NT2/D1 (cell line): ENCODE measurements at regions not wholly inside any gene's neighbourhood (a gene's known extent, or its start where the extent isn't known, plus 50 kb on each side); places are given as distances from the start of the nearest gene placed in this dataset.

Source experiments
- DNase-seq: peaks from one replicate; pipeline ENCODE4 v3.0.0-alpha.2; 2011; ENCODE audit warnings: low read depth, low spot score
- H3K27me3 ChIP-seq: 2 replicates; pipeline ENCODE4 v1.6.0; 2011; ENCODE audit warnings: mild to moderate bottlenecking; ENCODE audit not compliant: insufficient read length, insufficient read depth
- H3K36me3 ChIP-seq: 2 replicates; pipeline ENCODE4 v1.6.1; 2011; ENCODE audit warnings: mild to moderate bottlenecking, low read length, mixed read lengths; ENCODE audit not compliant: insufficient read depth, insufficient read length
- H3K4me1 ChIP-seq: 2 replicates; pipeline ENCODE4 v1.5.1; 2011; ENCODE audit not compliant: insufficient read depth, insufficient read length
- H3K4me3 ChIP-seq: 2 replicates; pipeline ENCODE4 v1.5.1; 2011; ENCODE audit warnings: low read depth; ENCODE audit not compliant: insufficient read length
- H3K9ac ChIP-seq: 2 replicates; pipeline ENCODE4 v1.6.0; 2011; ENCODE audit warnings: low read depth; ENCODE audit not compliant: insufficient read length
- H3K9me3 ChIP-seq: 2 replicates; pipeline ENCODE4 v1.5.1; 2011; ENCODE audit warnings: mild to moderate bottlenecking, low read length; ENCODE audit not compliant: insufficient read depth
- SUZ12 ChIP-seq: IDR thresholded peaks from 2 replicates; pipeline ENCODE4 v1.6.1; 2011; ENCODE audit not compliant: insufficient read length, insufficient read depth; ENCODE audit errors: extremely low read depth
- YY1 ChIP-seq: IDR thresholded peaks from 2 replicates; pipeline ENCODE4 v1.6.1; 2011; ENCODE audit not compliant: insufficient read length, insufficient read depth
- ZNF274 ChIP-seq: IDR thresholded peaks from 2 replicates; pipeline ENCODE4 v1.6.1; 2011; ENCODE audit warnings: mild to moderate bottlenecking, low read depth, low read length

DNA sequence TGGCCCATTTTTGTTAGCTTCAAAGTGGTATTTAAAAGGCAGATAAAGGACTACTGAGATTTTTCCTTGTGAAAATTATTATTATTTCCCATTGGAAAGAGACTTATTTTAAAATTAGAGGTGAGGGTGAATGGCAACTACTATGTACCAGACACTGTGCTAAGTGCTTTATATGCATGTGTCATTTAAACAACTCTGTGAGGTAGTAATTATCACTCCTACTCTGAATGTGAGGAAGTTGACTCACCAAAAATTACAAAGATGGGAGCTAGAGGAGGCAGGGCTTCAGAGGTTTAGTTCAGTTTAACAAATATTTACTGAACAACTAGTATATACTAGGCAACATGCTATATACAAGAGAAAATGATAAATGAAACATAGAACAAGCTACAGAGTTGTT, 78.2 kb downstream of the MSL3 start:
- H3K9me3 ChIP-seq = no peaks in the 10 kb centered on the region
- no peak overlapping the region for H3K4me3 ChIP-seq
- no peaks in the 10 kb centered on the region for H3K36me3 ChIP-seq
- H3K27me3 ChIP-seq = no peaks in the 10 kb centered on the region
- H3K9ac ChIP-seq = no peak overlapping the region
- H3K4me1 ChIP-seq = no peaks in the 10 kb centered on the region
- no peak for DNase-seq
- no peak for TF ChIP-seq YY1
- TF ChIP-seq SUZ12 = no peak
- TF ChIP-seq ZNF274 = no peak

DNA sequence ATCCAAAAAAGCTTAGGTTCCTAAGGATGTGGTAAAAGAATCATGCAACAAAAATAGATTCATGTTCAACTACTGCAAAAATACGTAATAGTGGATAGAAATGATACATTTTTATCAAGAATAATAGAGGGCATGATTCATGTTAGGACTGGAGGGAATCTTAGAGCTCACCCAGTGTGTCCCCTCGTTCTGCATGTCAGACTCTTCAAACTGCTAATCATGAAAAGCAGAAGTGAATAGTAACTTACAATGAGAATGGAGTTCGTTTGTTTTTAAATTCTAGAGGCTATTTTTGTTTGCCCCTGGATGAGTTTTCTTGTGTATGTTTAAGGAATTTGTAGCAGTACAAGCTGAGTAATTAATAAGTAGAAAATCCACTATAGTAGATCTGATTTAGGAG, 79.4 kb downstream of the MSL3 start:
- H3K9ac ChIP-seq = no peak overlapping the region
- no peaks in the 10 kb centered on the region for H3K36me3 ChIP-seq
- no peaks in the 10 kb centered on the region for H3K27me3 ChIP-seq
- H3K4me1 ChIP-seq = no peaks in the 10 kb centered on the region
- no peak for DNase-seq
- H3K4me3 ChIP-seq = no peak overlapping the region
- no peaks in the 10 kb centered on the region for H3K9me3 ChIP-seq
- TF ChIP-seq YY1 = no peak
- no peak for TF ChIP-seq SUZ12
- no peak for TF ChIP-seq ZNF274

DNA sequence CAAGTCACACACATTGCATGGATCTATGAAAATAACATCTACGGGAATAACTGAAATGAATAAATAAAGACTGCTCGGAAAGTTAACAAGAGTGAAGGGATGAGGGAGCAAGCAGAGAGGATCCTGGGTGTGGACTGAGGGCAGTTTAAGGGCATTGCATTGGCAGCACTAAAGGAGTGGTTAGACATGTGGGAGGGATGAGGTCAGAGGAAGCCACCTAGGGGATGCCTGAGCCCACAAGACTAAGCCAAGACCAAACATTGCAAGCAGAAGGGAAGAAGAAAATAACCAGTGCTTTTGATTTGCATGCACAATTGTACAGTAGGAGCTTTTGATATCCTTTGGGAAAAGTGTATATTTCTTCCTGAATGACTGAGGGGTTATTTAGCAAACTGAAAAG, 106.1 kb downstream of the MSL3 start:
- no peaks in the 10 kb centered on the region for H3K36me3 ChIP-seq
- no peak for DNase-seq
- no peaks in the 10 kb centered on the region for H3K4me1 ChIP-seq
- TF ChIP-seq ZNF274 = no peak
- no peak for TF ChIP-seq SUZ12
- H3K9me3 ChIP-seq = no peaks in the 10 kb centered on the region
- H3K27me3 ChIP-seq = no peaks in the 10 kb centered on the region
- no peak overlapping the region for H3K4me3 ChIP-seq
- H3K9ac ChIP-seq = no peak overlapping the region

DNA sequence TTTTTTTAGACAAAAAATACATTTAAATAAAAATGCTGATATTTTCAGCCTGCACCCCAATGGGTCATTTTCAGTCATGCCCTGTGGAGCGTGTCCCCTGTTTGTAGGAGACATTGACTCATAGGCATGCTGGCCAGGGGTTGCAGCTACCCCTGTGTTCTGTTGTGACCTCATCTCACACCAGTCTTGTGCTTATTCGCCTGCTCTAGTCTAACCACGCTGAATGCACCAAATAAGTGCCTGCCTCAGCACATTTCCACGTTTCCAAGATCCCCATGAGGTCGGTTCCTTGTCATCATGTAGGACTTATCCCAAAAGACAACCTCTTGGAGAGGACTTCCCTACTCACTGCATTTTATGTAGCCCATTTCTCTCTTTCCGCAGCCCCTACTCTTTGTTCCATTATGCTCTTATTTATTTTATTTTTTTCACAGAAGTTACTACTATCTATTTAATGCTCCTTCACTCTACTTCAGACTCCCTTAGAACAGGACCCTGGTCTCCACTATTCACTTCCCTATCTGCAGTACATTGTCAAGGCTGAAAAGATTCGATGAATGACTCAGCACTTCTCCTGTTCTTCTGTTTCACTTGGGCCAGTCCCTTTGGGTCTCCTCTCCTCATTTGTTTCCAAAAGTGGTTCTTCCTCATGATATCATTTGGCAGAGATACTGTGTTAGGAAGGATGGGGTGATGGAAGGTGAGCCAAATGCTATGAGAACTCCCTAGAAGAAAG, 109.7 kb downstream of the MSL3 start:
- DNase-seq = no peak
- H3K9ac ChIP-seq = no peak overlapping the region
- H3K27me3 ChIP-seq = no peaks in the 10 kb centered on the region
- H3K9me3 ChIP-seq = no peaks in the 10 kb centered on the region
- H3K4me1 ChIP-seq = no peaks in the 10 kb centered on the region
- no peak for TF ChIP-seq YY1
- no peak for TF ChIP-seq ZNF274
- no peak for TF ChIP-seq SUZ12
- no peak overlapping the region for H3K4me3 ChIP-seq
- no peaks in the 10 kb centered on the region for H3K36me3 ChIP-seq

DNA sequence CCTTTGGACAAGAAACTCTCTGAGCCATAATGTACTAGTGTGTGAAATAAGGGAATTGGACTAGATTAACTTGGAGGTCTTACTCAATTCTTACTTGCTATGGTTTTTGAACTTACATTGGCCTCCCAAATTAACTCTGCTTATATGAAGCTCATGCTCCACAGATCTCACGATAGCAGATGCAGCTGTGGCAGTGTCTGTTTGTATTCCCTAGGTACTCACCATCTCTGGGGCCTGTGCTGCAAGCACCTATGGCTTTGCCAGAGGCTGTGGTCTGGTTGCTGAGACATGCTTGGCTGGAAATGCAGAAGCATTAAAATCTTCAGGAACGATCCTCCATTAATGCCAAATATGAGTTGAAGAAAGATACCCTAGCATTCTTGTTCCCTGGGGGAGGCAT, 112.8 kb downstream of the MSL3 start:
- TF ChIP-seq ZNF274 (no peak), YY1 (no peak), SUZ12 (no peak)

DNA sequence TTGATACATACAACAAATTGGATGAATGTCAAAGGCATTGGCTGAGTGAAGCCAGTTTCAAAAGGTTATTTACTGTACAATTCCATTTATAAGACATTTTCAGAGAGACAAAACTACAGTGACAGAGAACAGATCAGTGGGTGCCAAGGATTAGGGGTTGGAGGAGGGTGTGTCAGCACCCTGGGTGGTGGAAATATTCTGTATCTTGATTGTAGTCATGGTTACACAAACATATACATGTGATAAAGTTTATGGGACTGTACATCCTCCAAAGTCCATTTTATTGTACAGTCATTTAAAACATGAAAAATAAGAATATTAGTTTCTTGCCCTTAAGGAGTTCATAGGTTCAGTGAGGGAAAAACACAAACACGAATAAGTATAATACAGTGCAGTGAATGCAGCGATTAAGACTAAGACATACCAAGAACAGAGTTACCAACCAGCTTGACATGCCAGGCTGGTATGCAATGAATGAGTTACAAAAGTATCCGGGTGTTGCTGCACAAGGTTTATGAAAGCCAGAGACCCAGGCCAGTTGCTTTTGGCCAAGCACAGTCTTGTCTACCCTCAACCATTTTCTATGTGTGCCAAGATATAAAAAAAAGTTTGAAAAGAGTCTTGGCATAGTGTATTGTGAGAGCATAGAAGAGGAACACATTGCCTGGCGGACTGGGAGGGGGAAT, 123.6 kb downstream of the MSL3 start:
- H3K4me3 ChIP-seq = no peak overlapping the region
- H3K9ac ChIP-seq = no peak overlapping the region
- H3K4me1 ChIP-seq = no peaks in the 10 kb centered on the region
- H3K27me3 ChIP-seq = no peaks in the 10 kb centered on the region
- H3K36me3 ChIP-seq = no peaks in the 10 kb centered on the region
- no peak for DNase-seq
- no peaks in the 10 kb centered on the region for H3K9me3 ChIP-seq
- TF ChIP-seq ZNF274 = no peak
- TF ChIP-seq YY1 = no peak
- TF ChIP-seq SUZ12 = no peak

More for the DNA sequence above, 112.8 kb downstream of the MSL3 start:
- no peak overlapping the region for H3K4me3 ChIP-seq
- no peaks in the 10 kb centered on the region for H3K27me3 ChIP-seq
- H3K9me3 ChIP-seq = no peaks in the 10 kb centered on the region
- DNase-seq = no peak
- H3K36me3 ChIP-seq = no peaks in the 10 kb centered on the region
- H3K4me1 ChIP-seq = no peaks in the 10 kb centered on the region
- H3K9ac ChIP-seq = no peak overlapping the region

DNA sequence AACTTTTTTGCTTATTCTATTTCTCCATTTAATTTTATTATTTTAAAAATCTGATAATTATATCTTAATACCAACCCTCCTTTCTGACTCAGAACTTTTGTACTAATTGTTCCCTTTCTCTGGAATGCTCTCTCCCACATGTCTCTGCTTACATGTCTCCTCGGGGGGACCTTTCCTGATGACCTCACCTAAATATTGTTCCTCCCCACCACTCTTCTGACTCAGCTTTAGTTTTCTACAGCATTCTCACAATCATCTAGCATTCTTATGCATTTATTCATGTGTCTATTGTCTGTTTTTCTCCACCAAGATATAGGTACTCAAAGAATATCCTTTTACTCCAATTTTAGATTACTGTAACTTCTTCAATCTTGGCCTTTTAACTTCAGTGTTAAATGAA, 128.7 kb downstream of the MSL3 start:
- Histone ChIP-seq H3K9me3 (peaks cover 6% of the 10 kb centered on the region), H3K36me3 (no peaks in the 10 kb centered on the region), H3K27me3 (no peaks in the 10 kb centered on the region), H3K4me3 (no peak overlapping the region), H3K9ac (no peak overlapping the region), H3K4me1 (no peaks in the 10 kb centered on the region)
- no peak for TF ChIP-seq SUZ12
- no peak for TF ChIP-seq YY1
- no peak for TF ChIP-seq ZNF274
- no peak for DNase-seq
